HEK293 (cell line): ENCODE measurements at regions not wholly inside any gene's neighbourhood (a gene's known extent, or its start where the extent isn't known, plus 50 kb on each side); places are given as distances from the start of the nearest gene placed in this dataset.

ENCODE experiments used
- CTCF ChIA-PET: fragments of 350-600 bp; formaldehyde crosslinking; extraction: SDS; loops from one replicate; lab custom pipeline; 2021; ENCODE audit warnings: antibody characterized with exemption; lab: Yijun Ruan, JAX
- POLR2A ChIA-PET: fragments of 300-600 bp; formaldehyde crosslinking; extraction: SDS; loops from one replicate; lab custom pipeline; 2020; ENCODE audit warnings: antibody characterized with exemption, inconsistent platforms; lab: Yijun Ruan, JAX
- H3K27ac ChIP-seq: fragments of 200-500 bp; sonication (Bioruptor generic); 2 replicates; pipeline ENCODE4 v1.5.1; 2014; ENCODE audit warnings: low read depth, low read length, control low read depth, inconsistent platforms; ENCODE audit errors: extremely low read depth
- H3K36me3 ChIP-seq, 2 experiments: fragments of 200-500 bp in 1 of 2; sonication (Bioruptor generic) in 1 of 2; 1 replicate in 1 of 2; 2 replicates in 1 of 2; pipeline ENCODE4 v1.5.1; 2014 to 2017; ENCODE audit warnings: inconsistent platforms in 2 of 2, low read length in 2 of 2; ENCODE audit not compliant: control insufficient read depth in 2 of 2, insufficient read depth in 1 of 2
- H3K4me1 ChIP-seq: fragments of 200-500 bp; sonication (Bioruptor generic); 2 replicates; pipeline ENCODE4 v1.5.1; 2014; ENCODE audit warnings: mild to moderate bottlenecking, low read length, inconsistent platforms; ENCODE audit not compliant: control insufficient read depth, insufficient read depth
- H3K4me3 ChIP-seq: 2 replicates; pipeline ENCODE4 v1.5.1; 2011; ENCODE audit warnings: low read depth, mild to moderate bottlenecking, control low read depth, low read length, moderate library complexity
- H3K9me3 ChIP-seq: fragments of 200-500 bp; sonication (Bioruptor generic); 2 replicates; pipeline ENCODE4 v1.5.1; 2014; ENCODE audit warnings: low read depth, low read length, inconsistent platforms; ENCODE audit not compliant: control insufficient read depth, insufficient read depth
- BCL11A ChIP-seq: fragments of 450-650 bp; formaldehyde crosslinking; IDR thresholded peaks from 2 replicates; pipeline ENCODE4 v1.5.1; 2016; ENCODE audit warnings: low read depth, missing biosample characterization, missing genetic modification characterization
- EGR2 ChIP-seq: fragments of 450-650 bp; formaldehyde crosslinking; IDR thresholded peaks from 2 replicates; pipeline ENCODE4 v1.5.1; 2016; ENCODE audit warnings: low read depth, missing biosample characterization, missing genetic modification characterization
- INSM2 ChIP-seq: fragments of 450-650 bp; formaldehyde crosslinking; IDR thresholded peaks from 2 replicates; pipeline ENCODE4 v1.5.1; 2016; ENCODE audit warnings: missing biosample characterization, missing genetic modification characterization
- SALL2 ChIP-seq: fragments of 450-650 bp; formaldehyde crosslinking; IDR thresholded peaks from 2 replicates; pipeline ENCODE4 v1.5.0; 2017; ENCODE audit warnings: missing biosample characterization, mild to moderate bottlenecking, missing genetic modification characterization, borderline replicate concordance
- SP7 ChIP-seq: fragments of 450-650 bp; formaldehyde crosslinking; IDR thresholded peaks from 2 replicates; pipeline ENCODE4 v1.5.1; 2016; ENCODE audit warnings: missing biosample characterization, missing genetic modification characterization
- ZBTB21 ChIP-seq: fragments of 450-650 bp; formaldehyde crosslinking; IDR thresholded peaks from 2 replicates; pipeline ENCODE4 v1.5.1; 2017; ENCODE audit warnings: missing biosample characterization, missing genetic modification characterization
- ZBTB48 ChIP-seq: fragments of 450-650 bp; formaldehyde crosslinking; IDR thresholded peaks from 2 replicates; pipeline ENCODE4 v1.5.1; 2016; ENCODE audit warnings: missing biosample characterization, missing genetic modification characterization
- ZBTB7A ChIP-seq: fragments of 450-650 bp; formaldehyde crosslinking; IDR thresholded peaks from 2 replicates; pipeline ENCODE4 v1.5.1; 2016; ENCODE audit warnings: low read depth, missing biosample characterization, missing genetic modification characterization
- ZEB2 ChIP-seq: fragments of 450-650 bp; formaldehyde crosslinking; IDR thresholded peaks from 2 replicates; pipeline ENCODE4 v1.5.1; 2016; ENCODE audit warnings: missing biosample characterization, missing genetic modification characterization
- ZNF132 ChIP-seq: fragments of 450-650 bp; formaldehyde crosslinking; IDR thresholded peaks from 2 replicates; pipeline ENCODE4 v1.5.1; 2017; ENCODE audit warnings: missing biosample characterization, missing genetic modification characterization, borderline replicate concordance
- ZNF169 ChIP-seq: fragments of 450-650 bp; formaldehyde crosslinking; IDR thresholded peaks from 2 replicates; pipeline ENCODE4 v1.5.1; 2016; ENCODE audit warnings: missing biosample characterization, missing genetic modification characterization
- ZNF174 ChIP-seq: fragments of 450-650 bp; formaldehyde crosslinking; IDR thresholded peaks from 2 replicates; pipeline ENCODE4 v1.5.0; 2017; ENCODE audit warnings: missing biosample characterization, mild to moderate bottlenecking, missing genetic modification characterization
- ZNF24 ChIP-seq: fragments of 450-650 bp; formaldehyde crosslinking; IDR thresholded peaks from 2 replicates; pipeline ENCODE4 v1.5.1; 2016; ENCODE audit warnings: missing biosample characterization, missing genetic modification characterization
- ZNF341 ChIP-seq: fragments of 450-650 bp; formaldehyde crosslinking; IDR thresholded peaks from 2 replicates; pipeline ENCODE4; 2016; ENCODE audit warnings: low read depth, missing biosample characterization, missing genetic modification characterization
- ZNF350 ChIP-seq: fragments of 450-650 bp; formaldehyde crosslinking; IDR thresholded peaks from 2 replicates; pipeline ENCODE4 v1.5.0; 2017; ENCODE audit warnings: missing biosample characterization, mild to moderate bottlenecking, missing genetic modification characterization
- ZNF416 ChIP-seq: fragments of 450-650 bp; formaldehyde crosslinking; IDR thresholded peaks from 2 replicates; pipeline ENCODE4 v1.5.1; 2016; ENCODE audit warnings: missing biosample characterization, missing genetic modification characterization
- ZNF433 ChIP-seq: fragments of 450-650 bp; formaldehyde crosslinking; IDR thresholded peaks from 2 replicates; pipeline ENCODE4 v1.5.1; 2016; ENCODE audit warnings: missing biosample characterization, missing genetic modification characterization, low read depth
- ZNF488 ChIP-seq: fragments of 450-650 bp; formaldehyde crosslinking; IDR thresholded peaks from 2 replicates; pipeline ENCODE4 v1.5.1; 2016; ENCODE audit warnings: missing biosample characterization, missing genetic modification characterization
- ZNF529 ChIP-seq: fragments of 450-650 bp; formaldehyde crosslinking; IDR thresholded peaks from 2 replicates; pipeline ENCODE4 v1.5.1; 2017; ENCODE audit warnings: missing genetic modification characterization, missing biosample characterization; ENCODE audit not compliant: insufficient replicate concordance
- ZNF555 ChIP-seq: fragments of 450-650 bp; formaldehyde crosslinking; conservative IDR thresholded peaks from 2 replicates; pipeline ENCODE4 v1.5.1; 2017; ENCODE audit warnings: missing biosample characterization, mild to moderate bottlenecking, missing genetic modification characterization, inconsistent platforms
- ZNF561 ChIP-seq: fragments of 450-650 bp; IDR thresholded peaks from 2 replicates; pipeline ENCODE4 v1.5.1; 2018; ENCODE audit warnings: missing biosample characterization, missing genetic modification characterization, borderline replicate concordance
- ZNF610 ChIP-seq: fragments of 450-650 bp; formaldehyde crosslinking; IDR thresholded peaks from 2 replicates; pipeline ENCODE4 v1.5.1; 2016; ENCODE audit warnings: missing biosample characterization, missing genetic modification characterization, borderline replicate concordance
- ZNF629 ChIP-seq: fragments of 450-650 bp; formaldehyde crosslinking; IDR thresholded peaks from 2 replicates; pipeline ENCODE4 v1.5.1; 2017; ENCODE audit warnings: missing biosample characterization, missing genetic modification characterization
- ZNF830 ChIP-seq: fragments of 450-650 bp; IDR thresholded peaks from 2 replicates; pipeline ENCODE4 v1.5.0; 2018; ENCODE audit warnings: missing biosample characterization, missing genetic modification characterization, low read depth, mild to moderate bottlenecking, moderate library complexity

GRCh38 chr3:40886660-40887425, 312.5 kb upstream of the CTNNB1 start:
- CTCF ChIA-PET: no interaction called here
- POLR2A ChIA-PET: no interaction called here
- Histone ChIP-seq H3K36me3 (no peaks in the 10 kb centered on the region), H3K27ac (no peak overlapping the region), H3K4me3 (no peak overlapping the region), H3K4me1 (no peaks in the 10 kb centered on the region), H3K9me3 (no peaks in the 10 kb centered on the region)
- TF ChIP-seq ZNF169: no peak

GRCh38 chr3:40891186-40891585, 308.1 kb upstream of the CTNNB1 start:
- Histone ChIP-seq H3K4me3 (no peak overlapping the region), H3K27ac (no peak overlapping the region), H3K9me3 (no peaks in the 10 kb centered on the region), H3K36me3 (no peaks in the 10 kb centered on the region), H3K4me1 (no peaks in the 10 kb centered on the region)
- ChIA-PET POLR2A (no interaction called here), CTCF (interaction anchor here (0.6 kb wide), 1 partner anchor 836 kb away, joined by 4 read pairs; no protein-coding TSS in a partner anchor)
- TF ChIP-seq BCL11A (tag by site-specific recombination): no peak
- no peak for TF ChIP-seq ZBTB48
- TF ChIP-seq SALL2: no peak
- TF ChIP-seq ZNF132 (tag by site-specific recombination): no peak
- TF ChIP-seq ZNF350 (tag by site-specific recombination): no peak
- TF ChIP-seq ZNF610 (tag by site-specific recombination): no peak
- TF ChIP-seq INSM2: no peak
- TF ChIP-seq, all 188 proteins: peak for 0

GRCh38 chr3:40895109-40895508, 304.2 kb upstream of the CTNNB1 start:
- TF ChIP-seq ZNF488: no peak
- no peak for TF ChIP-seq ZNF416 (tag by site-specific recombination)
- no peak for TF ChIP-seq ZNF830 (tag by site-specific recombination)
- TF ChIP-seq ZBTB21 (tag by site-specific recombination): no peak
- no peak for TF ChIP-seq EGR2
- no peak for TF ChIP-seq ZNF24 (tag by site-specific recombination)
- no peak for TF ChIP-seq ZNF341 (tag by site-specific recombination)
- no peak for TF ChIP-seq ZEB2 (tag by site-specific recombination)
- TF ChIP-seq ZBTB7A (tag by site-specific recombination): no peak
- TF ChIP-seq ZNF555 (tag by site-specific recombination): no peak
- no peak for TF ChIP-seq SP7 (tag by site-specific recombination)
- TF ChIP-seq ZNF174 (tag by site-specific recombination): no peak
- no peak for TF ChIP-seq ZNF529 (tag by site-specific recombination)
- no peak for TF ChIP-seq SALL2
- no peak for TF ChIP-seq ZNF561 (tag by site-specific recombination)
- TF ChIP-seq ZNF629 (tag by site-specific recombination): no peak
- no peak for TF ChIP-seq ZBTB48
- no peak for TF ChIP-seq ZNF433 (tag by site-specific recombination)
- POLR2A ChIA-PET: interaction anchor here (0.5 kb wide), 1 partner anchor 263 kb away, joined by 4 read pairs; no protein-coding TSS in a partner anchor

More at GRCh38 chr3:40895109-40895508, 304.2 kb upstream of the CTNNB1 start:
- CTCF ChIA-PET: interaction anchor here (0.7 kb wide), 1 partner anchor 25 kb away, joined by 3 read pairs; no protein-coding TSS in a partner anchor
- H3K4me3 ChIP-seq: no peak overlapping the region
- no peaks in the 10 kb centered on the region for H3K9me3 ChIP-seq
- H3K27ac ChIP-seq: no peak overlapping the region
- no peaks in the 10 kb centered on the region for H3K4me1 ChIP-seq
- H3K36me3 ChIP-seq: no peaks in the 10 kb centered on the region
